HepG2 (cell line): ENCODE measurements at regions not wholly inside any gene's neighbourhood (a gene's known extent, or its start where the extent isn't known, plus 50 kb on each side); places are given as distances from the start of the nearest gene placed in this dataset.

Experiments
- ATAC-seq: fragments of 200-7000 bp; cut with Tn5 transposase; 3 replicates; pipeline ENCODE4 v1.9.1; 2020; ENCODE audit warnings: mild to moderate bottlenecking, moderate library complexity
- BruUV-seq: library from RNA; stranded (reverse); fragments of 400-500 nt; replicated peaks from 2 replicates; lab custom pipeline; 2021; lab: Mats Ljungman, UMichigan
- CTCF ChIA-PET: fragments of 300-600 bp; formaldehyde crosslinking; extraction: SDS; loops from one replicate; lab custom pipeline; 2021; ENCODE audit warnings: low total read pairs, inconsistent platforms, low intra/inter-chr PET ratio; lab: Yijun Ruan, JAX
- POLR2A ChIA-PET: fragments of 350-600 bp; sonication (Branson Sonifier 250); formaldehyde crosslinking; loops from one replicate; lab custom pipeline; 2020; ENCODE audit warnings: antibody characterized with exemption, inconsistent platforms; lab: Yijun Ruan, JAX
- DNase-seq: peaks from one replicate; pipeline ENCODE4 v3.0.0-alpha.2; 2015; ENCODE audit warnings: low spot score
- FAIRE-seq: peaks from 3 replicates; lab custom pipeline; 2011; peaks lifted over from hg19 to GRCh38; lab: Jason Lieb, UNC
- H2AFZ ChIP-seq: one replicate; pipeline ENCODE4 v1.6.1; 2011; ENCODE audit warnings: low read length, inconsistent platforms
- H3K27ac ChIP-seq: fragments of 300-600 bp; 3 replicates; pipeline ENCODE4 v1.8.0; 2011; ENCODE audit warnings: mixed run types, mild to moderate bottlenecking, mixed read lengths, low read length, inconsistent platforms; ENCODE audit not compliant: insufficient read depth; ENCODE audit errors: extremely low read length
- H3K27me3 ChIP-seq, 2 experiments: fragments of 200-600 bp in 1 of 2; 2 replicates in 1 of 2; 3 replicates in 1 of 2; pipeline versions ENCODE4 v1.6.0 to v1.8.0; 2011; ENCODE audit warnings: low read length in 2 of 2, mild to moderate bottlenecking in 2 of 2, moderate library complexity in 2 of 2, inconsistent platforms in 1 of 2; ENCODE audit not compliant: insufficient read depth in 2 of 2, control insufficient read depth in 1 of 2
- H3K36me3 ChIP-seq, 2 experiments: fragments of 200-600 bp in 1 of 2; replicated peaks in 1 of 2; 2 replicates in 1 of 2; 3 replicates in 1 of 2; pipeline versions ENCODE4 v1.5.1 to v1.8.0; 2011; ENCODE audit warnings: low read length in 2 of 2, inconsistent platforms in 1 of 2; ENCODE audit not compliant: insufficient read depth in 2 of 2, control insufficient read depth in 1 of 2
- H3K4me1 ChIP-seq: 2 replicates; pipeline ENCODE4 v1.5.1; 2012; ENCODE audit warnings: low read length, inconsistent platforms; ENCODE audit not compliant: insufficient read depth
- H3K4me2 ChIP-seq: 2 replicates; pipeline ENCODE4 v1.6.0; 2011; ENCODE audit warnings: low read depth, low read length, inconsistent platforms
- H3K4me3 ChIP-seq, 3 experiments: fragments of 200-600 bp in 1 of 3; sonication (generic), shearing (Covaris generic) in 1 of 3; replicated peaks in 1 of 3; 2 replicates each; pipeline ENCODE4 v1.5.1; 2011 to 2016; ENCODE audit warnings: low read length in 3 of 3, inconsistent platforms in 2 of 3, low read depth in 2 of 3, mild to moderate bottlenecking in 2 of 3, control low read depth in 1 of 3, mixed read lengths in 1 of 3; ENCODE audit not compliant: insufficient read depth in 1 of 3
- H3K79me2 ChIP-seq: one replicate; pipeline ENCODE4 v1.6.1; 2011; ENCODE audit warnings: low read length, inconsistent platforms; ENCODE audit not compliant: insufficient read depth
- H3K9ac ChIP-seq: 2 replicates; pipeline ENCODE4 v1.6.0; 2011; ENCODE audit warnings: mild to moderate bottlenecking, low read depth, low read length, inconsistent platforms; ENCODE audit not compliant: insufficient read depth
- H3K9me3 ChIP-seq: 2 replicates; pipeline ENCODE4 v1.5.1; 2012; ENCODE audit warnings: mild to moderate bottlenecking, low read length
- H4K20me1 ChIP-seq: 2 replicates; pipeline ENCODE4 v1.6.0; 2011; ENCODE audit warnings: inconsistent platforms, mild to moderate bottlenecking, low read length, moderate library complexity; ENCODE audit not compliant: insufficient read depth
- EP300 ChIP-seq, 3 experiments: sonication (generic) in 1 of 3; formaldehyde crosslinking in 1 of 3; IDR thresholded peaks; 2 replicates each; pipeline versions ENCODE4 v1.5.1 to v1.6.1; 2011 to 2020; ENCODE audit warnings: low read depth in 2 of 3, low read length in 2 of 3, borderline replicate concordance in 1 of 3, improper control_type of control experiment in 1 of 3, mild to moderate bottlenecking in 1 of 3, missing genetic modification reagents in 1 of 3, moderate library complexity in 1 of 3
- GATAD2A ChIP-seq: IDR thresholded peaks from 2 replicates; pipeline ENCODE4 v1.6.1; 2016
- HOXD1 ChIP-seq: sonication (generic); formaldehyde crosslinking; IDR thresholded peaks from 2 replicates; pipeline ENCODE4 v1.5.0; 2020; ENCODE audit warnings: missing genetic modification reagents
- KAT8 ChIP-seq: IDR thresholded peaks from 2 replicates; pipeline ENCODE4 v1.6.1; 2016; ENCODE audit warnings: missing genetic modification reagents, missing compliant biosample characterization
- LCORL ChIP-seq, 2 experiments: fragments of 450-650 bp in 1 of 2; sonication (generic) in 1 of 2; formaldehyde crosslinking in 1 of 2; IDR thresholded peaks; 2 replicates each; pipeline versions ENCODE4 v1.5.0 to v1.6.1; 2017 to 2020; ENCODE audit warnings: antibody characterized with exemption in 1 of 2, missing genetic modification reagents in 1 of 2
- ZC3H13 ChIP-seq: sonication (generic); formaldehyde crosslinking; IDR thresholded peaks from 2 replicates; pipeline ENCODE4 v1.8.1; 2023; ENCODE audit warnings: mild to moderate bottlenecking, missing genetic modification reagents, moderate library complexity
- ZNF614 ChIP-seq: IDR thresholded peaks from 2 replicates; pipeline ENCODE4 v1.6.1; 2018; ENCODE audit warnings: missing biosample characterization, missing genetic modification reagents, inconsistent platforms, borderline replicate concordance
- ZNF761 ChIP-seq: sonication (generic); formaldehyde crosslinking; conservative IDR thresholded peaks from 2 replicates; pipeline ENCODE4 v1.4.0; 2020; ENCODE audit warnings: mild to moderate bottlenecking, missing genetic modification reagents
- WGBS: methylation state at CpG from one replicate; pipeline ENCODE4 v1.1.6; 2017; ENCODE audit warnings: low lambda C conversion rate; 5-methylcytosine and 5-hydroxymethylcytosine counted together
- in situ Hi-C: cut with HindIII; loops from 2 replicates; pipeline ENCODE4 v1.10.0; 2017; ENCODE audit warnings: low pct_unique_long_range_greater_than_20kb; ENCODE audit not compliant: extremely low pct_ligation_motif_present
- intact Hi-C: fragments of 100-400 bp; cut with micrococcal nuclease; formaldehyde crosslinking; loops from one replicate; pipeline ENCODE4 v1.10.0; 2022; ENCODE audit not compliant: unreplicated experiment
- TF ChIP-seq, protein P1 (sequence below): IDR thresholded peaks from 2 replicates; pipeline ENCODE4 v1.6.1; 2016
- TF ChIP-seq, protein P2 (sequence below): sonication (generic); formaldehyde crosslinking; IDR thresholded peaks from 2 replicates; pipeline ENCODE4 v1.4.0; 2020; ENCODE audit warnings: missing genetic modification reagents, mild to moderate bottlenecking, borderline replicate concordance

DNA sequence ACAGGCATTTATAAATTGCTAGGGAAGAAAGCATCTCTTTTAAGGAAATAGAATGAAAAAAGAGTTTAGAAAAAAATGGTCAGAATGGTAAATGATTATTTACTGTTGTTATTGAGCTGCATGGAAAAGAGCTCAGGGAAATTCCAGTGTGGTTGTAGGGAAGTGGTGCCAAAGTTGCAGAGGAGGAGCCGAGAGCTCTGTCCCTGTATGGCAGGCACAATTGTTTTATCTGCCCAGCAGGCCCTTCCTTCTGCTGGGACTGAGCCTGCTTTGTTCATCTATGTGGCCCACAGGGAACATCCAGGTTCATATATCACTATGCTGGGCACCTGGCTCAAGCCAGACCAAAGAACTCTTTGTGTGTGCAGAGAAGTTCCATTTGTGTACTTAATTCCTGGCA lies 80.8 kb upstream of the AGAP1 start:
- CTCF ChIA-PET, result no interaction called here
- BruUV-seq, result no TSS peak

DNA sequence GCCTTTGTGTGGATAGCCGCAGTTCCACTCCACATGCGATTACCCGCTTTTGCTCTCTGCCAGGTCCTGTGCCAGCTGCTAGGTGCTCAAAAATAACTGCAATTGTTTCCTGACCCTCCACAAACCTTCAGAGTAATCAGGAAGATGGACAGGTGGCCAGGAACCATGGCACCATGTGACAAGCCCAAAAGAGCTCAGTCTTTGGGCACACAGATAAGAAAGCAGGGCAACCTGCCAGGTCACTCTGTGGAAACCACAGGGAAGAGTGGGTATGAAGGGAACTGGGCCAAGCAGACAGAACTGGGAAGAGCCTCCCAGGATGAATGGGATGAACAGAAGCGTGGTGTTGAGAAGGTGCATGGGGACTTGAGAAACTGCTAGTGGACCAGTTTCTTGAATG lies 79.4 kb upstream of the AGAP1 start:
- in situ Hi-C loops, result no loop called here
- H3K79me2 ChIP-seq, result no peaks in the 10 kb centered on the region
- H3K4me2 ChIP-seq, result no peak overlapping the region
- H3K36me3 ChIP-seq, result no peaks in the 10 kb centered on the region
- no peak overlapping the region for H3K27ac ChIP-seq
- H3K4me1 ChIP-seq, result 0 out of 2 replicates have a peak, but pooled peaks cover 7% of the 10 kb centered on the region
- ChIA-PET CTCF (no interaction called here), POLR2A (no interaction called here)
- no peak overlapping the region for H3K9ac ChIP-seq
- H2AFZ ChIP-seq, result no peak overlapping the region
- H3K27me3 ChIP-seq, result peaks cover 0 to 23% of the 10 kb centered on the region in 2 experiments; a peak in 3 of 5 replicates
- DNase-seq, result no peak
- no peak overlapping the region for H3K4me3 ChIP-seq
- 67% methylated on average over 4 of the region's 4 CpGs for WGBS
- no peak for ATAC-seq
- intact Hi-C loops, result no loop called here
- no peaks in the 10 kb centered on the region for H4K20me1 ChIP-seq
- FAIRE-seq, result no peak
- no peaks in the 10 kb centered on the region for H3K9me3 ChIP-seq
- BruUV-seq, result no TSS peak
- TF ChIP-seq, protein P1, sequence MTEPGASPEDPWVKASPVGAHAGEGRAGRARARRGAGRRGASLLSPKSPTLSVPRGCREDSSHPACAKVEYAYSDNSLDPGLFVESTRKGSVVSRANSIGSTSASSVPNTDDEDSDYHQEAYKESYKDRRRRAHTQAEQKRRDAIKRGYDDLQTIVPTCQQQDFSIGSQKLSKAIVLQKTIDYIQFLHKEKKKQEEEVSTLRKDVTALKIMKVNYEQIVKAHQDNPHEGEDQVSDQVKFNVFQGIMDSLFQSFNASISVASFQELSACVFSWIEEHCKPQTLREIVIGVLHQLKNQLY, result no peak
- TF ChIP-seq ZNF761 (CRISPR knock-in tag), result no peak
- TF ChIP-seq HOXD1, result no peak
- no peak for TF ChIP-seq KAT8
- TF ChIP-seq GATAD2A, result no peak
- no peak for TF ChIP-seq LCORL (IDR thresholded peaks at IDR 0.05)
- no peak for TF ChIP-seq LCORL (CRISPR knock-in tag; IDR thresholded peaks at IDR 0.05)
- no peak for TF ChIP-seq ZNF614 (CRISPR knock-in tag)
- TF ChIP-seq EP300 (IDR thresholded peaks at IDR 0.05; ENCODE audit: low read depth in 2 of 2, low read length in 2 of 2), result no peak
- TF ChIP-seq EP300 (CRISPR knock-in tag; IDR thresholded peaks at IDR 0.05; ENCODE audit: borderline replicate concordance), result no peak
- TF ChIP-seq, protein P2, sequence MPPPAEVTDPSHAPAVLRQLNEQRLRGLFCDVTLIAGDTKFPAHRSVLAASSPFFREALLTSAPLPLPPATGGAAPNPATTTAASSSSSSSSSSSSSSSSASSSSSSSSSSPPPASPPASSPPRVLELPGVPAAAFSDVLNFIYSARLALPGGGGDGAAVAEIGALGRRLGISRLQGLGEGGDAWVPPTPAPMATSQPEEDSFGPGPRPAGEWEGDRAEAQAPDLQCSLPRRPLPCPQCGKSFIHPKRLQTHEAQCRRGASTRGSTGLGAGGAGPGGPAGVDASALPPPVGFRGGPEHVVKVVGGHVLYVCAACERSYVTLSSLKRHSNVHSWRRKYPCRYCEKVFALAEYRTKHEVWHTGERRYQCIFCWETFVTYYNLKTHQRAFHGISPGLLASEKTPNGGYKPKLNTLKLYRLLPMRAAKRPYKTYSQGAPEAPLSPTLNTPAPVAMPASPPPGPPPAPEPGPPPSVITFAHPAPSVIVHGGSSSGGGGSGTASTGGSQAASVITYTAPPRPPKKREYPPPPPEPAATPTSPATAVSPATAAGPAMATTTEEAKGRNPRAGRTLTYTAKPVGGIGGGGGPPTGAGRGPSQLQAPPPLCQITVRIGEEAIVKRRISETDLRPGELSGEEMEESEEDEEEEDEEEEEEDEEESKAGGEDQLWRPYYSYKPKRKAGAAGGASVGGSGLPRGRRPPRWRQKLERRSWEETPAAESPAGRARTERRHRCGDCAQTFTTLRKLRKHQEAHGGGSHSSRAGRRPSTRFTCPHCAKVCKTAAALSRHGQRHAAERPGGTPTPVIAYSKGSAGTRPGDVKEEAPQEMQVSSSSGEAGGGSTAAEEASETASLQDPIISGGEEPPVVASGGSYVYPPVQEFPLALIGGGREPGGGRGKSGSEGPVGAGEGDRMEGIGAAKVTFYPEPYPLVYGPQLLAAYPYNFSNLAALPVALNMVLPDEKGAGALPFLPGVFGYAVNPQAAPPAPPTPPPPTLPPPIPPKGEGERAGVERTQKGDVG, result no peak

More for the DNA sequence above, 80.8 kb upstream of the AGAP1 start:
- Histone ChIP-seq H3K9me3 (no peaks in the 10 kb centered on the region), H3K4me2 (no peak overlapping the region), H3K9ac (no peak overlapping the region), H3K4me1 (peaks cover 7% of the 10 kb centered on the region; the same call in 1 of the 2 replicates), H3K27me3 (peaks cover 0 to 23% of the 10 kb centered on the region in 2 experiments; a peak in 3 of 5 replicates), H3K4me3 (no peak overlapping the region), H4K20me1 (no peaks in the 10 kb centered on the region), H2AFZ (no peak overlapping the region), H3K36me3 (no peaks in the 10 kb centered on the region)
- no peak for FAIRE-seq
- no peak for DNase-seq
- WGBS, result 0% methylated on average over 1 of the region's 1 CpG
- in situ Hi-C loops (no loop called here), intact Hi-C loops (no loop called here)
- ATAC-seq, result no peak
- TF ChIP-seq ZC3H13 (CRISPR knock-in tag), result no peak
- TF ChIP-seq, all 625 proteins: peak for 0
- POLR2A ChIA-PET, result no interaction called here
- Histone ChIP-seq H3K27ac (no peak overlapping the region), H3K79me2 (no peaks in the 10 kb centered on the region)
